WTC11 (cell line): ENCODE measurements at regions not wholly inside any gene's neighbourhood (a gene's known extent, or its start where the extent isn't known, plus 50 kb on each side); places are given as distances from the start of the nearest gene placed in this dataset.
"Not testable (repeated sequence)": the region's sequence is repeated elsewhere in the genome, so short reads cannot be mapped to it uniquely, and the experiment has no call there.

Experiments used
- ETV6 ChIP-seq: sonication (generic); formaldehyde crosslinking; IDR thresholded peaks from 2 replicates; pipeline ENCODE4 v1.8.1; 2022; ENCODE audit warnings: mild to moderate bottlenecking, missing genetic modification reagents
- JAZF1 ChIP-seq: fragments of 250-450 bp; sonication (Bioruptor Pico); IDR thresholded peaks from 2 replicates; pipeline ENCODE4 v1.9.0; 2021; ENCODE audit warnings: moderate library complexity, mild to moderate bottlenecking, inconsistent platforms

DNA sequence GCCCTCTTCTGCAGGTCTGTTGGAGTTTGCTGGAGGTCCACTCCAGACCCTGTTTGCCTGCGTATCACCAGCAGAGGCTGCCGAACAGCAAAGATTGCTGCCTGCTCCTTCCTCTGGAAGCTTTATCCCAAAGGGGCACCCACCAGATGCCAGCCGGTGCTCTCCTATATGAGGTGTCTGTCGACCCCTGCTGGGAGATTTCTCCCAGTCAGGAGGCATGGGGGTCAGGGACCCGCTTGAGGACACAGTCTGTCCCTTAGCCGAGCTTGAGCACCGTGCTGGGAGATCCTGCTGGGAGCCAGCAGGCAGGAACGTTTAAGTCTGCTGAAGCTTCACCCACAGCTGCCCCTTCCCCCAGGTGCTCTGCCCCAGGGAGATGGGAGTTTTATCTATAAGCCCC, 402.7 kb downstream of the USP25 start:
- not testable (repeated sequence) for TF ChIP-seq JAZF1, ETV6 (CRISPR knock-in tag)
